ENCODE measurements at regions not wholly inside any gene's neighbourhood (a gene's known extent, or its start where the extent isn't known, plus 50 kb on each side); places are given as distances from the start of the nearest gene placed in this dataset.
A peak's percentile ranks its signal among the peaks of the same experiment; 100 is the strongest.
"Not testable (repeated sequence)": the region's sequence is repeated elsewhere in the genome, so short reads cannot be mapped to it uniquely, and the experiment has no call there.

GRCh38 chr20:53664121-53664520 is 70.5 kb upstream of the ZNF217 start:
- H3K23ac ChIP-seq (ENCODE audit: insufficient read length, low read depth, low read length) = no peak overlapping the region
- H3K79me1 ChIP-seq (ENCODE audit: insufficient read depth, low read depth, low read length, poor library complexity, severe bottlenecking) = no peaks in the 10 kb centered on the region
- H3K9ac ChIP-seq (ENCODE audit: extremely low read depth, insufficient read length, low read length) = peak overlapping the region; percentile 2
- no peaks in the 10 kb centered on the region for H3K23me2 ChIP-seq (ENCODE audit: insufficient read length, low read depth, low read length, poor library complexity, severe bottlenecking)
- no peak overlapping the region for H3K56ac ChIP-seq (ENCODE audit: insufficient read length, low read depth, low read length)
- H4K5ac ChIP-seq (ENCODE audit: insufficient read length, low read depth, low read length) = no peak overlapping the region
- no peaks in the 10 kb centered on the region for H3K79me2 ChIP-seq (ENCODE audit: insufficient read depth, low read length)
- H4K8ac ChIP-seq (replicated peaks; ENCODE audit: insufficient read length, low read depth, low read length) = no peak overlapping the region
- H2AFZ ChIP-seq (ENCODE audit: low read length) = no peak overlapping the region
- H2AK5ac ChIP-seq (ENCODE audit: insufficient read length, low read length) = no peak overlapping the region
- DNase-seq = no peak
- no peak overlapping the region for H4K91ac ChIP-seq (ENCODE audit: insufficient read length, low read depth, low read length)
- H2BK12ac ChIP-seq (ENCODE audit: insufficient read length, low read depth, low read length) = no peak overlapping the region
- H4K20me1 ChIP-seq (ENCODE audit: control insufficient read depth, insufficient read depth, insufficient read length) = no peaks in the 10 kb centered on the region
- Mint-ChIP-seq H3K9me3 (no peaks in the 10 kb centered on the region), H3K4me1 (peaks cover 22 to 23% of the 10 kb centered on the region in 2 experiments), H3K36me3 (ENCODE audit: insufficient read depth in 1 of 3, low read depth in 3 of 3) (no peaks in the 10 kb centered on the region), H3K27me3 (ENCODE audit: low read depth) (no peaks in the 10 kb centered on the region; the same call in 1 of the 2 replicates), H3K27ac (peak overlapping the region in 2 of 3 experiments; percentile 48 to 55; a peak in 1 of 7 replicates), H3K4me3 (no peak overlapping the region)
- H3K4me2 ChIP-seq (ENCODE audit: insufficient read depth, insufficient read length, low read length) = no peak overlapping the region
- H2BK120ac ChIP-seq (ENCODE audit: low read depth, low read length, poor library complexity, severe bottlenecking) = no peak overlapping the region
- no peak overlapping the region for H2BK15ac ChIP-seq (ENCODE audit: low read depth, low read length)
- H2BK20ac ChIP-seq (ENCODE audit: low read depth, low read length, poor library complexity, severe bottlenecking) = no peak overlapping the region
- no peaks in the 10 kb centered on the region for H3K9me3 ChIP-seq (ENCODE audit: control insufficient read depth, low read depth, low read length)
- no CpG with 5 or more reads among the region's 4 CpGs for WGBS (ENCODE audit: extremely low coverage, insufficient read length, low lambda C conversion rate)
- TF ChIP-seq, protein P1, sequence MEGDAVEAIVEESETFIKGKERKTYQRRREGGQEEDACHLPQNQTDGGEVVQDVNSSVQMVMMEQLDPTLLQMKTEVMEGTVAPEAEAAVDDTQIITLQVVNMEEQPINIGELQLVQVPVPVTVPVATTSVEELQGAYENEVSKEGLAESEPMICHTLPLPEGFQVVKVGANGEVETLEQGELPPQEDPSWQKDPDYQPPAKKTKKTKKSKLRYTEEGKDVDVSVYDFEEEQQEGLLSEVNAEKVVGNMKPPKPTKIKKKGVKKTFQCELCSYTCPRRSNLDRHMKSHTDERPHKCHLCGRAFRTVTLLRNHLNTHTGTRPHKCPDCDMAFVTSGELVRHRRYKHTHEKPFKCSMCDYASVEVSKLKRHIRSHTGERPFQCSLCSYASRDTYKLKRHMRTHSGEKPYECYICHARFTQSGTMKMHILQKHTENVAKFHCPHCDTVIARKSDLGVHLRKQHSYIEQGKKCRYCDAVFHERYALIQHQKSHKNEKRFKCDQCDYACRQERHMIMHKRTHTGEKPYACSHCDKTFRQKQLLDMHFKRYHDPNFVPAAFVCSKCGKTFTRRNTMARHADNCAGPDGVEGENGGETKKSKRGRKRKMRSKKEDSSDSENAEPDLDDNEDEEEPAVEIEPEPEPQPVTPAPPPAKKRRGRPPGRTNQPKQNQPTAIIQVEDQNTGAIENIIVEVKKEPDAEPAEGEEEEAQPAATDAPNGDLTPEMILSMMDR (conservative IDR thresholded peaks at IDR 0.05) = no peak
- no peak overlapping the region for H3K27ac ChIP-seq (ENCODE audit: insufficient read length, low read depth, low read length)
- no peaks in the 10 kb centered on the region for H3K27me3 ChIP-seq (ENCODE audit: insufficient read depth, low read length)
- H2BK5ac ChIP-seq (ENCODE audit: insufficient read length, low read length) = no peak overlapping the region
- no peak overlapping the region for H3K4ac ChIP-seq (ENCODE audit: low read depth, low read length)
- H3K14ac ChIP-seq (ENCODE audit: insufficient read depth, low read length) = no peak overlapping the region
- no peak overlapping the region for H3T11ph ChIP-seq (ENCODE audit: low read length)
- no peak overlapping the region for H3K18ac ChIP-seq (ENCODE audit: insufficient read length, low read depth, low read length)
- no peaks in the 10 kb centered on the region for H3K4me1 ChIP-seq (ENCODE audit: insufficient read depth, low read length)

DNA sequence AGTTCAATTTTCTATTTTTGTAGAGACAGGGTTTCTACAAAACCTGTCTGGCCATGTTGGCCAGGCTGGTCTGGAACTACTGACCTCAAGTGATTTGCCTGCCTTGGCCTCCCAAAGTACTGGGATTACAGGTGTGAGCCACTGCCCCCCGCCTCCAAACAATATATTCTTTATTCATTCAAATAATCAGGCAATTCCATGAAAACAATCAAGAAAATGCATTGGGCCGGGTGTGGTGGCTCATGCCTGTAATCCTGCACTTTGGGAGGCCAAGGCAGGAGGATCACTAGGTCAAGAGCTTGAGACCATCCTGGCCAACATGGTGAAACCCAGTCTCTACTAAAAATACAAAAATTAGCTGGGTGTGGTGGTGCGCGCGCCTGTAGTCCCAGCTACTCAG is 69.9 kb upstream of the ZNF217 start:
- H2BK20ac ChIP-seq (ENCODE audit: low read depth, low read length, poor library complexity, severe bottlenecking); H3K23ac ChIP-seq (ENCODE audit: insufficient read length, low read depth, low read length); H3K18ac ChIP-seq (ENCODE audit: insufficient read length, low read depth, low read length); H4K8ac ChIP-seq (replicated peaks; ENCODE audit: insufficient read length, low read depth, low read length); DNase-seq; H3K79me2 ChIP-seq (ENCODE audit: insufficient read depth, low read length); H3K4me3 Mint-ChIP-seq; H3K4ac ChIP-seq (ENCODE audit: low read depth, low read length); H3K4me2 ChIP-seq (ENCODE audit: insufficient read depth, insufficient read length, low read length); H3K27ac ChIP-seq (ENCODE audit: insufficient read length, low read depth, low read length); H3T11ph ChIP-seq (ENCODE audit: low read length); H3K27me3 ChIP-seq (ENCODE audit: insufficient read depth, low read length); H2BK120ac ChIP-seq (ENCODE audit: low read depth, low read length, poor library complexity, severe bottlenecking); H3K79me1 ChIP-seq (ENCODE audit: insufficient read depth, low read depth, low read length, poor library complexity, severe bottlenecking); H3K9me3 Mint-ChIP-seq; H2BK5ac ChIP-seq (ENCODE audit: insufficient read length, low read length); H3K23me2 ChIP-seq (ENCODE audit: insufficient read length, low read depth, low read length, poor library complexity, severe bottlenecking); H3K36me3 Mint-ChIP-seq (ENCODE audit: insufficient read depth in 1 of 3, low read depth in 3 of 3); H2AFZ ChIP-seq (ENCODE audit: low read length); H3K56ac ChIP-seq (ENCODE audit: insufficient read length, low read depth, low read length); H3K27me3 Mint-ChIP-seq (ENCODE audit: low read depth); H2BK12ac ChIP-seq (ENCODE audit: insufficient read length, low read depth, low read length); H3K27ac Mint-ChIP-seq; H3K4me1 ChIP-seq (ENCODE audit: insufficient read depth, low read length); H4K91ac ChIP-seq (ENCODE audit: insufficient read length, low read depth, low read length); H3K9me3 ChIP-seq (ENCODE audit: control insufficient read depth, low read depth, low read length); H3K14ac ChIP-seq (ENCODE audit: insufficient read depth, low read length); H2BK15ac ChIP-seq (ENCODE audit: low read depth, low read length); H3K9ac ChIP-seq (ENCODE audit: extremely low read depth, insufficient read length, low read length); H2AK5ac ChIP-seq (ENCODE audit: insufficient read length, low read length); H4K5ac ChIP-seq (ENCODE audit: insufficient read length, low read depth, low read length); H4K20me1 ChIP-seq (ENCODE audit: control insufficient read depth, insufficient read depth, insufficient read length): not testable (repeated sequence)
- WGBS (ENCODE audit: extremely low coverage, insufficient read length, low lambda C conversion rate) = no CpG with 5 or more reads among the region's 5 CpGs
- H3K4me1 Mint-ChIP-seq = peaks cover 20 to 23% of the 10 kb centered on the region in 2 experiments
